HG02759 (cell line): ENCODE measurements at regions not wholly inside any gene's neighbourhood (a gene's known extent, or its start where the extent isn't known, plus 50 kb on each side); places are given as distances from the start of the nearest gene placed in this dataset.

ENCODE experiments used
- ATAC-seq: cut with Tn5 transposase; IDR thresholded peaks from one replicate; pipeline ENCODE4 v1.9.1; 2021; ENCODE audit warnings: mild to moderate bottlenecking, moderate library complexity; ENCODE audit not compliant: unreplicated experiment

- no peak for ATAC-seq
Measured at GRCh38 chr10:43885842-43886241, 237.2 kb upstream of the ZNF32 start.

- ATAC-seq = no peak
Measured at GRCh38 chr10:43885252-43885651, 236.6 kb upstream of the ZNF32 start.

GRCh38 chr10:43884501-43885105, 235.9 kb upstream of the ZNF32 start:
- no peak for ATAC-seq

GRCh38 chr10:43882711-43883110, 234.0 kb upstream of the ZNF32 start:
- ATAC-seq = no peak

DNA sequence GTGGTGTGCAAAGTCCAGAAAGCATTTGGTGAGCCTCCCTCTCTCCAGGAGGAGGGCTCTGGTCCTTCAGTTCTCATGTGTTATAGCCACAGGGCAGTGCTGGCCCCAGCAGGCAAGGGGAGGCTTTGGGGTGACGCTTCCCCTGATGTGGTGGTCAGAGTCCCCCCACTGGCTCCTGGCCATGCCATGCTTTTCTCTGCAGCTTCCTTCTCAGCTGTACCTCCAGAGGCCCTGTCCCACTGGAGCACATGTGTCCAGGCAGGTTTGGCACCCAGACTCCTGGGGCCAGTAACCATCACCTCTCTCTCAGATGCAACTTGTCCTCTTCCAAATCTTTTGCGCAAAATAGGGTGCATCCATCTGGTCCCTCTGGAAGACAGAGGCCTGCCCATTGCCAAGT, 233.0 kb upstream of the ZNF32 start:
- ATAC-seq = no peak

GRCh38 chr10:43880160-43880559, 231.5 kb upstream of the ZNF32 start:
- no peak for ATAC-seq

- no peak for ATAC-seq
Measured at GRCh38 chr10:43879742-43880141, 231.1 kb upstream of the ZNF32 start.

DNA sequence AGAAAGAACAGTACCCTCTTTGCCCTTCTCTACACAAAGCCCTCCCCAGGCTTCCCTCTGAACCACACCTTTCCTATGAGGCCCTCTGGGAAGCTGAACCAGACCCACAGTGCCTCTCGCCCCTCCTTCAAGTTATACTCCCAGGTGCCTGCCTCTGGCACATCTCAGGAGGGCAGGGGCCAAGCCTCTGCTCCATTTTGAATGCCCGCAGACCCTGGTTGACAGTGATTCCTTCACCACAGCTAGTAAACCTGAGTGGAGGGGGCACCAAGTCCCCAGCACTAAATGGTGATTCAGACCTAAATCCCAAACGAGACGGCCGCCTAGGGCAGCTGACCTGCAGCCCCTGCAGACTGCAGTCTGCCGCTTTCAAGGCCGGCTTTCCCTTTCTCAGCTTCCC, 230.5 kb upstream of the ZNF32 start:
- ATAC-seq = no peak

DNA sequence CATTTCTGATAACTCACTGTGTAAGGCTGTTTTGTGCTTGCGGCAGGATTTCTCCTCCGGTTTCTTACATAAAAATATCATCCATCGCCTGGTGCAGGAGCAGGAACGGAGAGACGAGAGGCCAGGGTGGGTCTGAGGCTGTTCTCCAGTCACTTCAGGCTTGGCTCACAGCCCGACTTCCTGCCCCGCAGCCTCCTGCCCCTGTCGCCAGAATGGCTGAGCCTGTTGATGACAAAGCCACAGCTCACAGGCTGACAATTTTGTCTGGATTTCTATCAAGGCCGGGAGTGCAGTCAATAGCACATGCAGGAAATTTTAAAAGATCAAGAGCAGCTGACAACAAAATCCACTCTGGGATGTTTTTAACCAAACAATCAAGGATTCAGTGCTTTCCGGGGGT, 229.7 kb upstream of the ZNF32 start:
- no peak for ATAC-seq

DNA sequence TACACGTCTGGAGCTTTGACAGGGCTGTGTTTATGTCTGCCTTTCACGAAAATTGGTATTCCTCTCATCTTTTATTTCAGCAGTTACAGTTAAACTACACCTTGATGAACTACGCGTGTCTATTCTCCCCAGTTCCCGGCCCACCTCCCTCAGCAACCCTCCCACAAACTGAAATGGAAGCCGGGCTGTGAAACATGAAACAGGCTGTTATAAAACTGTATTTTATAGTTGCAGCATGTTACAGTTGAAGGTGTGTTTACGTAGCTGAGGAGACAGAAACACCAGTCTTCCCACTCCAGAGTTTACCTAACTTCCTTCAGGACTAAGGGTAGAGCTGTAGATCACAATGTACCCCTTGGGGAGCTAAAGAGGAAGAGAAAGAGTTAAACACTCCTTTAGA, 228.3 kb upstream of the ZNF32 start:
- no peak for ATAC-seq

DNA sequence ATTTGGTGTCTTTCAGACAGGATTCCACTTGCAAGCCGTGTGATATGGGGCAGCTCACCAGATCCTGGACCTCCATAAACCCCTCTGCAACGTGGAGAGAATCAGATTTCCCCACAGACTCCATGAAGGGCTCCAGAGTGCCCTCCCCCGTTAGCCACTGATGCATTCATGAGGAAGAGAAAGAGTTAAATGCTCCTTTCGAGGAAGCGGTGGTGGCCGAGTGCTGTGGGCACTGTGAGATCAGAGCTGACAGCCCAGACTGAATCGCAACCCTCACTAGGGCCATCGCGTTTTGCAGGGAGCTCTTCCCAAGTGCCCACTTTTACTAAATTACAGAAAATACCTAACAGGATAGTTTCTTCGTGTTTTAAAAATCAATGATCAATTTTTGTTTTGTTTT, 226.3 kb upstream of the ZNF32 start:
- no peak for ATAC-seq

- ATAC-seq = no peak
Measured at GRCh38 chr10:43873717-43874116, 225.0 kb upstream of the ZNF32 start.

DNA sequence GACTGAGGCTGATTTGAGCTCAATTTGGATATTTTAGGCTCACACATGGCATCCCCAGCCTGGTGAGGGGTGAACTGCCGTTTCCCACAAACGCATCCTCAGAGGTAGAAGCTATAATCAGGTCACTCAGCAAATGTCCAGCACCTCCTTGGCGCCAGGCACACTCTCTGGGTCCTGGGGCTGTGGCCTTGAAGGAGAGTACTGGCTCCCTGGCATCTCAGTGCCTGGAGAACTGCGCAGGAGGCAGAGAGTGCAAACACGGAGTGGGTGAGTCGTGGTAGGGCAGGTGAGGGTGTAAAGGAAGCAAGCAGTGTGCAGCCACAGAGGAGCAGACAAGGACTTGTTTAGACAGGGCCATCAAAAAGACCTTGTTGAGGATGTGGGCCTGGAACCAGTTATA, 224.0 kb upstream of the ZNF32 start:
- ATAC-seq = no peak

GRCh38 chr10:43871545-43871944, 222.9 kb upstream of the ZNF32 start:
- ATAC-seq = no peak

DNA sequence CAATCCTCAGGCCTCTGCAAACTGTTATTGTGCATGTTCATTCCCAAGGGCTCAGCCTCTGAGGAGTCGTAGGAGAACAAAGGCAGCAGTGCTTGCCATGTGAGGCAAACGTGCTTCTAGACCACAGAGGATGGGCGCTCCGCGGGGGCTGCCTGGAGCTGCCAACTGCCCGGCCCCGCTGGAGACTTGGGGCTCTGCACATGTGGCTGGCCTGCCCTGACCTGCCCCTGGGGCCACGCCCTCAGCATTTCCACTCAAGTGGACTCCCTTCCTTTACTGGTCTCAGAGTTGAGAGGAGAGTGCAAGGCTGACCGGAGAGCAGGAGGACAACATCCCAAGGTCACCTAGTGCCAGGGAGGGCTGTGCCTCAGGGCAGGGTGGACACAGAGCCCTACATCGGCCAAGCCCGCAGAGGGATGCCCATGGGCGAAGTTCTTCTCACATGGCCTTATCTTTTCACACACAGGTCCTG, 222.3 kb upstream of the ZNF32 start:
- ATAC-seq = no peak

GRCh38 chr10:43869669-43870322, 221.1 kb upstream of the ZNF32 start:
- ATAC-seq = no peak

DNA sequence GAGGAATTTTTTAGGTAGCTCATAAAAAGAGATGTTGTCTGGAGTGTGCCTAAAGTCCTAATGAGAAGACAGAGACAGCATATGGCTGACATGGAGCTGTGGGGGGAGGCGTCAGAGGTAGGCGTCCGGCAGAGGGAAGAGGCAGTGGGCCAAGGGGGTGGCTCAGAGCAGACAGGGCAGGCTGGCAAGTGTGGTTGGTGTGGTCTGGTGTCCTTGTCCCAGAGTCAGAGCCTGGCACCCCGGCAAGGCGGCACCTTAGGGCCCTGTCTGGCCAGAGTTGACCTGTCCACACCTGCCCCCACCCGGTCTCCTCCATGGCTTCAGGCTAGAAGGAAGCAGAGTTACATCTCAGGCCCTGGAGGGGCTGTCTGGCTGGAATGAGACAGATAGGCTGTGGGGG, 220.3 kb upstream of the ZNF32 start:
- no peak for ATAC-seq

DNA sequence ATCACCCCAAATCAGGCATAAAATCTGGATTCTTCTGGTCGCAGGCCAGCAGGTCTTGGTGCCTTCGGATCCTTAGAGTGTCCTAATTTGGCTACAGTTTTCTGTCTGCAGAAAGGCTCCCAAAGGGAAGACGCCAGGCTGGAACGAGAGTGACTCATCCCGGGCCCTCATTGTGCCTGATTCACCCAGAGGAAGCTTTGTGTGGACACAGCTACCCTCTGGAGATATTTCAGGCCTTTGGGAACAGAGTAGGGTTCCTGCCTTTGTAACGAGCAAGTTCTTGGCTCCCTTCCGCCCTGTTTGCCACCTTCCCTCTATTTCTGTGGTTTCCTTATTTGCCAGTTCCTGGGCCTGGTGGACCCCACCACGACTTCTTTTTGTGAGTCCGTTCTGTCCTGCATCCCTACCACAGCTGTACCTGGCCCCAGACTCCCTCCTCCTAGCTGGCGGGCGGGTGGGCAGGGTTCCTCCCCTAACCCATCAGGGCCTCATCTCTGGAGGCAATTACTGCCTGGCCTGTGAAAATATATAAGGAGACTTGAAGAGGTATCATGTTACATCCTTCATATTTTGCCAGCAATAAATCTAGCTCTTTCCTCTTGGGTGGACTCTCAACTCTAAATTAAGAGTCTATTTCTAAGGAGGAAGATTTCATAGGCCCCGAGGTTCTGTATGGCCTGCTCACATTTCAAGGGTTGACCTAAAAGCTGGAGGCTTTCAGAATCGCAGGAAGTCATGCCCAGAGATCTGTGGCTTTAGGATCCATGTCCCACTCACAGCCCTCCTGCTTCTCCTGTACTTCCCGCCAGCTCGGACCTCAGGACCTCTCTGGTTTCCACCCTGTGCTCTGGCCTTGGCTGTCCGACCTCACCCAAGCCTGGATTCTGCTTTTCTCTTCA, 219.2 kb upstream of the ZNF32 start:
- ATAC-seq = no peak

DNA sequence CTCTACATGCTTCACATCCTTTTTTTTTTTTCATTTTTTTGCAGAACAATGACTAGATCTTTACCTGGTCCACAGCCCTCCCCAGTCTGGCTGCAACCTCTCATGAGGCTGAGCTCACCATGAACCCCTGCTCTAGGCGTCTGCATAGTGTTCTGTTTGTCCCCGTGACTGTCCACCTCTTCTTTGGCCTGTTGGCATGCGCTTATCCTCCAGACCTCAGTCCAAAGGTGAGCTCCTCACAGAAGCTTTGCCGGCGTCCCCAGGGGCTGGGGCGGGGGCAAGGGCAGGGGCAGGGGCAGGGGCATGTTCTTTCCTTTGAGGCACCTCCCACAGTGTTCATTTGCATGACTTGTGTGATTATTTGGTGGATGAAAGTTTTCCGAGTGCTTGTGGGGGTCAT, 218.4 kb upstream of the ZNF32 start:
- no peak for ATAC-seq

DNA sequence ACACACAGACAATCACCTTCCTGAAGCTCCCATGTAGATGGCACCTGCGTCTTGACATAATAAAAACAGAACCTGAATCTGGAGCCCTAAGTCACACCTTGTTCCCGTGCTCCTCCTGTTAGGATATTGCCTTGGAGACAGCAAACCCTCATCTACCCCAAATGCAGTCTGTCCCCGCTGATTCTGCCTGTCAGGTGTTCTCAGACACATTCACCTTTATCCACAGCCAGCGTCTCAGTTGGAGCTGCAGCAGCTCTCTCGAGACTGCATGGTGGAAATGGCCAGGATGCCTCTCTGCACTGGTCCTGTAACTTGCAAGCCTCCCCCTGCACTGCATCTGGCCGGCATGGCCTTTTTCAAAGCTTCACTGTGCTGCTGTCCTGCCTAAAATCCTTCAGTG, 218.0 kb upstream of the ZNF32 start:
- ATAC-seq = no peak

- no peak for ATAC-seq
Measured at GRCh38 chr10:43865265-43866135, 216.8 kb upstream of the ZNF32 start.
